ENCODE measurements at regions not wholly inside any gene's neighbourhood (a gene's known extent, or its start where the extent isn't known, plus 50 kb on each side); places are given as distances from the start of the nearest gene placed in this dataset.

- Histone ChIP-seq H3F3A (ENCODE audit: insufficient read depth, low read length) (0 out of 2 replicates have a peak, but pooled peaks cover 7% of the 10 kb centered on the region), H3K4me2 (ENCODE audit: low read depth, low read length) (peak overlapping the region; percentile 54), H3K36me3 (replicated peaks; ENCODE audit: insufficient read depth, low read length) (no peaks in the 10 kb centered on the region), H2AFZ (ENCODE audit: low read length) (0 out of 2 replicates have a peak overlapping the region, but pooled peaks have one; percentile 46), H3K4me1 (ENCODE audit: low read length) (0 out of 2 replicates have a peak, but pooled peaks cover 4% of the 10 kb centered on the region), H3K9me3 (replicated peaks; ENCODE audit: insufficient read depth, low read length) (no peaks in the 10 kb centered on the region), H3K9me2 (replicated peaks; ENCODE audit: insufficient read depth, low read length) (no peaks in the 10 kb centered on the region), H4K20me1 (ENCODE audit: insufficient read depth, low read length) (no peaks in the 10 kb centered on the region), H3K4me3 (ENCODE audit: low read length) (peak overlapping the region; percentile 10; the same call in 1 of the 2 replicates), H3K27me3 (replicated peaks; ENCODE audit: insufficient read depth, low read length) (no peaks in the 10 kb centered on the region), H3K27ac (ENCODE audit: low read length) (peak overlapping the region; percentile 41; the same call in 1 of the 2 replicates), H3K9ac (ENCODE audit: low read length) (peak overlapping the region; percentile 20; the same call in 1 of the 2 replicates), H3K79me2 (ENCODE audit: low read length) (no peaks in the 10 kb centered on the region)
- peak; percentile 66 for DNase-seq
- TF ChIP-seq EZH2 (optimal IDR thresholded peaks at IDR 0.05; ENCODE audit: low read depth, low read length) (no peak), EZH2phosphoT487 (IDR thresholded peaks at IDR 0.05; ENCODE audit: low read length) (no peak), CTCF (IDR thresholded peaks at IDR 0.05; ENCODE audit: low read length) (no peak)
These were observed 966.0 kb upstream of the SEMA6D start for GRCh38 chr15:46751303-46751702.

GRCh38 chr15:46753946-46754345, 963.4 kb upstream of the SEMA6D start:
- Histone ChIP-seq H3K9me2 (replicated peaks; ENCODE audit: insufficient read depth, low read length) (no peaks in the 10 kb centered on the region), H4K20me1 (ENCODE audit: insufficient read depth, low read length) (no peaks in the 10 kb centered on the region), H3K36me3 (replicated peaks; ENCODE audit: insufficient read depth, low read length) (no peaks in the 10 kb centered on the region), H3K9ac (ENCODE audit: low read length) (no peak overlapping the region), H3K27ac (ENCODE audit: low read length) (no peak overlapping the region), H3K4me3 (ENCODE audit: low read length) (no peak overlapping the region), H2AFZ (ENCODE audit: low read length) (no peak overlapping the region), H3K9me3 (replicated peaks; ENCODE audit: insufficient read depth, low read length) (no peaks in the 10 kb centered on the region), H3K4me2 (ENCODE audit: low read depth, low read length) (no peak overlapping the region), H3K79me2 (ENCODE audit: low read length) (no peaks in the 10 kb centered on the region), H3K4me1 (ENCODE audit: low read length) (0 out of 2 replicates have a peak, but pooled peaks cover 4% of the 10 kb centered on the region), H3F3A (ENCODE audit: insufficient read depth, low read length) (0 out of 2 replicates have a peak, but pooled peaks cover 7% of the 10 kb centered on the region), H3K27me3 (replicated peaks; ENCODE audit: insufficient read depth, low read length) (no peaks in the 10 kb centered on the region)
- DNase-seq: no peak
- TF ChIP-seq EZH2 (optimal IDR thresholded peaks at IDR 0.05; ENCODE audit: low read depth, low read length) (no peak), CTCF (IDR thresholded peaks at IDR 0.05; ENCODE audit: low read length) (no peak), EZH2phosphoT487 (IDR thresholded peaks at IDR 0.05; ENCODE audit: low read length) (no peak)

GRCh38 chr15:46763091-46763490, 954.2 kb upstream of the SEMA6D start:
- DNase-seq: no peak
- no peaks in the 10 kb centered on the region for H3K27me3 ChIP-seq (replicated peaks; ENCODE audit: insufficient read depth, low read length)
- no peaks in the 10 kb centered on the region for H3K4me1 ChIP-seq (ENCODE audit: low read length)
- H4K20me1 ChIP-seq (ENCODE audit: insufficient read depth, low read length): no peaks in the 10 kb centered on the region
- no peak overlapping the region for H3K4me3 ChIP-seq (ENCODE audit: low read length)
- no peaks in the 10 kb centered on the region for H3K79me2 ChIP-seq (ENCODE audit: low read length)
- no peaks in the 10 kb centered on the region for H3K36me3 ChIP-seq (replicated peaks; ENCODE audit: insufficient read depth, low read length)
- H3K9me3 ChIP-seq (replicated peaks; ENCODE audit: insufficient read depth, low read length): no peaks in the 10 kb centered on the region
- H3K9ac ChIP-seq (ENCODE audit: low read length): no peak overlapping the region
- TF ChIP-seq CTCF (IDR thresholded peaks at IDR 0.05; ENCODE audit: low read length): no peak
- TF ChIP-seq EZH2 (optimal IDR thresholded peaks at IDR 0.05; ENCODE audit: low read depth, low read length): no peak
- no peak for TF ChIP-seq EZH2phosphoT487 (IDR thresholded peaks at IDR 0.05; ENCODE audit: low read length)
- H3F3A ChIP-seq (ENCODE audit: insufficient read depth, low read length): no peaks in the 10 kb centered on the region
- no peak overlapping the region for H2AFZ ChIP-seq (ENCODE audit: low read length)
- H3K27ac ChIP-seq (ENCODE audit: low read length): no peak overlapping the region
- H3K9me2 ChIP-seq (replicated peaks; ENCODE audit: insufficient read depth, low read length): no peaks in the 10 kb centered on the region
- H3K4me2 ChIP-seq (ENCODE audit: low read depth, low read length): no peak overlapping the region

Data from MM.1S (cell line).